DOHH2 (cell line): ENCODE measurements at regions not wholly inside any gene's neighbourhood (a gene's known extent, or its start where the extent isn't known, plus 50 kb on each side); places are given as distances from the start of the nearest gene placed in this dataset.

Experiments
- H3F3A ChIP-seq: fragments of 200-600 bp; sonication (generic), shearing (Covaris generic); 2 replicates; pipeline ENCODE4 v1.6.0; 2016; ENCODE audit warnings: antibody characterized with exemption, mild to moderate bottlenecking; ENCODE audit not compliant: control insufficient read depth, insufficient read depth
- H3K27ac ChIP-seq: fragments of 200-600 bp; sonication (generic); 2 replicates; pipeline ENCODE4 v1.5.1; 2014; ENCODE audit warnings: low read depth, mild to moderate bottlenecking, low read length, moderate library complexity
- H3K27me3 ChIP-seq: fragments of 200-600 bp; sonication (generic); 2 replicates; pipeline ENCODE4 v1.6.1; 2014; ENCODE audit warnings: mild to moderate bottlenecking, low read length, mixed read lengths; ENCODE audit not compliant: control insufficient read depth
- H3K36me3 ChIP-seq: fragments of 200-600 bp; sonication (generic); 2 replicates; pipeline ENCODE4 v1.6.1; 2014; ENCODE audit warnings: mild to moderate bottlenecking, low read length, moderate library complexity, mixed read lengths; ENCODE audit not compliant: control insufficient read depth
- H3K4me1 ChIP-seq: fragments of 200-600 bp; sonication (generic); 2 replicates; pipeline ENCODE4 v1.6.1; 2014; ENCODE audit warnings: mild to moderate bottlenecking, low read length, mixed read lengths; ENCODE audit not compliant: control insufficient read depth
- H3K4me2 ChIP-seq: fragments of 200-600 bp; sonication (generic); 2 replicates; pipeline ENCODE4 v1.6.0; 2014; ENCODE audit warnings: mild to moderate bottlenecking, low read length, moderate library complexity
- H3K4me3 ChIP-seq: fragments of 200-600 bp; sonication (generic); 2 replicates; pipeline ENCODE4 v1.5.1; 2014; ENCODE audit warnings: mild to moderate bottlenecking, low read length, mixed read lengths
- H3K79me2 ChIP-seq: fragments of 200-600 bp; sonication (generic); 2 replicates; pipeline ENCODE4 v1.6.1; 2014; ENCODE audit warnings: mild to moderate bottlenecking, low read length, mixed read lengths; ENCODE audit not compliant: control insufficient read depth
- H3K9me2 ChIP-seq: fragments of 200-600 bp; sonication (generic); replicated peaks from 2 replicates; pipeline ENCODE4 v1.6.1; 2014; ENCODE audit warnings: mild to moderate bottlenecking, low read length, mixed read lengths; ENCODE audit not compliant: control insufficient read depth
- H3K9me3 ChIP-seq: fragments of 200-600 bp; sonication (generic); 2 replicates; pipeline ENCODE4 v1.6.1; 2014; ENCODE audit warnings: antibody characterized with exemption, low read length, mixed read lengths; ENCODE audit not compliant: control insufficient read depth, insufficient read depth
- H4K20me1 ChIP-seq: fragments of 200-600 bp; sonication (generic); 2 replicates; pipeline ENCODE4 v1.6.0; 2014; ENCODE audit warnings: low read depth, mild to moderate bottlenecking, antibody characterized with exemption, low read length, moderate library complexity; ENCODE audit not compliant: control insufficient read depth, insufficient read depth
- EZH2phosphoT487 ChIP-seq: fragments of 200-600 bp; sonication (generic); IDR thresholded peaks from 2 replicates; pipeline ENCODE4 v1.6.1; 2017; ENCODE audit warnings: borderline replicate concordance, mild to moderate bottlenecking, antibody characterized with exemption, low read length, moderate library complexity, mixed read lengths
- TF ChIP-seq, protein P1 (sequence below): fragments of 200-600 bp; sonication (generic); IDR thresholded peaks from one replicate; pipeline ENCODE4 v1.5.1; 2014; ENCODE audit warnings: antibody characterized with exemption, mild to moderate bottlenecking, low read depth, low read length; ENCODE audit not compliant: poor library complexity, severe bottlenecking

DNA sequence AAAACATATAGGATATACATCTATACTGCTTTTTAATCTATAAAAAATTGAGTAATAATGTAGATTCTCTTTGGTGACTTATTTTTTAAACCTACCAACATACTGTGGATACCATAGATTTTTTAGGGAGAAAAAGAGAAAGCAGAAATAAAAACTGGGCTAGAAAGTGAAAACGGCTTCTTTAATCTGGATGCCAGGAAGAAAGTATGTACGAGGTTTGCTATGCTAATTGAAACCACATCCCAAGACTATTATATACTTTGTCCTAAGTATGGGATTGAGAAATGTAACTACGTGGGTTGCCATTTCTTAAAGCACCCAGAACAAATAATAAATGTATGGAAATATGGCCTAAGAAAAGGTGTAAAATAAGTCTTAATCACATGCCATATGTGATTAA is 129.0 kb upstream of the NFE2L3 start:
- no peak overlapping the region for H3K4me3 ChIP-seq
- H3K4me1 ChIP-seq, result no peaks in the 10 kb centered on the region
- no peaks in the 10 kb centered on the region for H3K79me2 ChIP-seq
- no peak for TF ChIP-seq EZH2phosphoT487
- TF ChIP-seq, protein P1, sequence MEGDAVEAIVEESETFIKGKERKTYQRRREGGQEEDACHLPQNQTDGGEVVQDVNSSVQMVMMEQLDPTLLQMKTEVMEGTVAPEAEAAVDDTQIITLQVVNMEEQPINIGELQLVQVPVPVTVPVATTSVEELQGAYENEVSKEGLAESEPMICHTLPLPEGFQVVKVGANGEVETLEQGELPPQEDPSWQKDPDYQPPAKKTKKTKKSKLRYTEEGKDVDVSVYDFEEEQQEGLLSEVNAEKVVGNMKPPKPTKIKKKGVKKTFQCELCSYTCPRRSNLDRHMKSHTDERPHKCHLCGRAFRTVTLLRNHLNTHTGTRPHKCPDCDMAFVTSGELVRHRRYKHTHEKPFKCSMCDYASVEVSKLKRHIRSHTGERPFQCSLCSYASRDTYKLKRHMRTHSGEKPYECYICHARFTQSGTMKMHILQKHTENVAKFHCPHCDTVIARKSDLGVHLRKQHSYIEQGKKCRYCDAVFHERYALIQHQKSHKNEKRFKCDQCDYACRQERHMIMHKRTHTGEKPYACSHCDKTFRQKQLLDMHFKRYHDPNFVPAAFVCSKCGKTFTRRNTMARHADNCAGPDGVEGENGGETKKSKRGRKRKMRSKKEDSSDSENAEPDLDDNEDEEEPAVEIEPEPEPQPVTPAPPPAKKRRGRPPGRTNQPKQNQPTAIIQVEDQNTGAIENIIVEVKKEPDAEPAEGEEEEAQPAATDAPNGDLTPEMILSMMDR, result no peak
- H3K9me3 ChIP-seq, result no peaks in the 10 kb centered on the region
- no peak overlapping the region for H3K27ac ChIP-seq
- H4K20me1 ChIP-seq, result no peaks in the 10 kb centered on the region
- H3K9me2 ChIP-seq, result no peaks in the 10 kb centered on the region
- peaks cover 26% of the 10 kb centered on the region for H3K27me3 ChIP-seq
- no peaks in the 10 kb centered on the region for H3K36me3 ChIP-seq
- no peaks in the 10 kb centered on the region for H3F3A ChIP-seq
- H3K4me2 ChIP-seq, result no peak overlapping the region

DNA sequence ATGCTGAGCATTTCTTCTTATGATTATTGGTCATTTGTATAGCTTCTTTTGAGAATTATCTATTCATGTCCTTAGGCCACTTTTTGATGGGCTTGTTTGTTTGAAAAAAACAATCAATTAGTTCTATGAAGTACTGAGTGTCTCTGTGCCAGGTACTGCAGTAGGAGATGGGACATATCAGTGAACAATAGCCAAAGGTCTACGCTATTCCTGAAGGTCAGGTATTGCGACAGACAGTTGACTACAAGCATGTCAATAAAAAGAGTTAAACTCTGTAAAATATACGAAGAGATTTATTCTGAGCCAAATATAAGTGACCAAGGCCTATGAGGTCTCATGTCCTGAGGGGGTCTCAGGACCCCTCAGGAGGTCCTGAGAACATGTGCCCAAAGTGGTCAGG is 122.1 kb upstream of the NFE2L3 start:
- no peaks in the 10 kb centered on the region for H3K4me1 ChIP-seq
- no peaks in the 10 kb centered on the region for H3K79me2 ChIP-seq
- no peaks in the 10 kb centered on the region for H3F3A ChIP-seq
- TF ChIP-seq, protein P1, result no peak
- no peak for TF ChIP-seq EZH2phosphoT487
- H3K9me3 ChIP-seq, result no peaks in the 10 kb centered on the region
- H3K27ac ChIP-seq, result no peak overlapping the region
- no peak overlapping the region for H3K4me2 ChIP-seq
- H3K27me3 ChIP-seq, result peaks cover 33% of the 10 kb centered on the region
- H3K9me2 ChIP-seq, result no peaks in the 10 kb centered on the region
- H4K20me1 ChIP-seq, result no peaks in the 10 kb centered on the region
- H3K4me3 ChIP-seq, result no peak overlapping the region
- H3K36me3 ChIP-seq, result no peaks in the 10 kb centered on the region

DNA sequence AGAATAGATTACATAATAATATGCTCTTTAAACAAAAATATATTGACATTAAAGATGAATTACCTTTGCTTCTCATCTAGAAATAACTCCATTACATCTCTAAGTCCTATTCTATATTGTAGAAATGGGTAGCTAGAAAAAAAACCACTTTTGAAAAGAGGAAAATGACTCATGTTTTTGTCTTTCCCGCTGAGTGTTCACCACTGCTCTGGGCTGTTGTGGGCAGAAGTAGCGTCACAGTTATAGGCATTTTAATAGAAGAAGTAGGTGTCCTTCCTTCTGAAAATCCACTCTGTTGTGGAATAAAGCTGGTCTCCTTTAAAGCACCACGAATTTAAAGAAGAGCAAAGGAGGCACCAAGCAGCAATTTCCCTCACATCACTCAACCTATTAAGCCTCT is 117.6 kb upstream of the NFE2L3 start:
- no peak overlapping the region for H3K4me2 ChIP-seq
- H3F3A ChIP-seq, result no peaks in the 10 kb centered on the region
- no peaks in the 10 kb centered on the region for H3K4me1 ChIP-seq
- H4K20me1 ChIP-seq, result no peaks in the 10 kb centered on the region
- no peaks in the 10 kb centered on the region for H3K9me2 ChIP-seq
- TF ChIP-seq EZH2phosphoT487, result no peak
- TF ChIP-seq, protein P1, result no peak
- H3K9me3 ChIP-seq, result no peaks in the 10 kb centered on the region
- H3K79me2 ChIP-seq, result no peaks in the 10 kb centered on the region
- H3K27ac ChIP-seq, result no peak overlapping the region
- H3K36me3 ChIP-seq, result no peaks in the 10 kb centered on the region
- H3K27me3 ChIP-seq, result peaks cover 48% of the 10 kb centered on the region
- no peak overlapping the region for H3K4me3 ChIP-seq

DNA sequence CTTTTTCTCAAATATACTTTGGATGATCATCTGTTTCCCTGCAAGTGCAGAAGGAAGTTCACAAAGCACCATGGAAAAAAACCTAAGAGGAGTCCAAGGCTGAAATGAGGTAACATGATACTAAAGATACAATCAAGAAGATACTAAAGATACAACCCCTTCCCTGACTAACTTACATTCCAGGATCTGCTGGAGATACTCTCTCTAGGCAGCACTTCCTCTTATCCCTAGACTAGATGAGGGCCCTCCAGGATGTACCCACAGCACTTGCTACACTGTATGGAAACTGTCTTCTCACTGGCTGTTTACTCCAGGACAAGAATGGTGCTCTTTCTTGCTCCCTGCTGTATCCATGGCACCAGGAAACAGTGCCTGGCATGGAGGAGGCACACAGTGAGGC is 116.4 kb upstream of the NFE2L3 start:
- Histone ChIP-seq H3K36me3 (no peaks in the 10 kb centered on the region), H3K4me2 (no peak overlapping the region), H4K20me1 (no peaks in the 10 kb centered on the region), H3F3A (no peaks in the 10 kb centered on the region), H3K9me3 (no peaks in the 10 kb centered on the region), H3K4me1 (no peaks in the 10 kb centered on the region), H3K79me2 (no peaks in the 10 kb centered on the region), H3K27ac (no peak overlapping the region), H3K9me2 (no peaks in the 10 kb centered on the region), H3K4me3 (no peak overlapping the region), H3K27me3 (peaks cover 56% of the 10 kb centered on the region)
- TF ChIP-seq, protein P1, result no peak
- TF ChIP-seq EZH2phosphoT487, result no peak
